ENCODE measurements at regions not wholly inside any gene's neighbourhood (a gene's known extent, or its start where the extent isn't known, plus 50 kb on each side); places are given as distances from the start of the nearest gene placed in this dataset.

DNA sequence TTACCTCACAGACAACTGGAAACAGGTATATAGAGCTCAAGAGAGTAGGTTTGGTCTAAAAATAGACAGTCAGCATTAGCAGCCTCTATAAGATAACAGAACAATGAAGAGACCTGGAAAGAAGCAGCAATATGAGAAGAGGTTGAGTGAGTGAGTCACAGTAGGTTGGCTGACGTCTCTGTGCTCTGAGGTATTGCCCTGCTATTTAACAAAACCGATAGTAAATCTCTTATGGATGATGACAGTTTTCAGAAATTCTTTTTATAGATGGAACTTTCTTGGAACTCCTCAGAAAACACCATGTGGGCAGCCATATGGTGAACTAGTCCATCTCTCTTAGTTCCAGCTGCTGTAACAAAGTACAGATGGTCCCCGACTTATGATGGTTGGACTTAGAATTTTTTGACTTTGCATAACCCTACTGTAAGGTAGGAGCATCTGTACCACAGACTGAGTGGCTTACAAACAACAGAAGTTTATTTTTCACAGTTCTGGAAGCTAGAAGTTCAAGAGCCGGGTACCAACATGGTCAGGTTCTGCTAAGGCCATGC lies 123.5 kb downstream of the MBD2 start:
- peak; percentile 27 for DNase-seq

DNA sequence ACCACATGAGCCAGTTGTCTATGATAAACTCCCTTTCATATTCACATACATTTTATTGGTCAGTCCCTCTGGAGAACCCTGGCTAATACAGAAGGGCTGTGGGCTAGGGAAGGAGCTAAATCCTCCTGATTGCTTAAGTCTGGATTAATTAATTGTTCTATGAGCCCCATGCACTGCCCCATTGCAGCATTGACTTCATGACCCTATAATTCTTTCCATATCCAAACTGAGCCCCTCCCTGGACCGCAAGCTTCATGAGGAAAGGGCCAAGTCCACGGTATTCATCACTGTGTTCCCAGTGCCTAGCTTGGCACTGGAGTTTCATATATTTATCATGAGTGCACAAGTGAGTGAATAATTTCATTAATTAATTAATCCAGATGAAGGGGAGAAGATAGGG lies 124.0 kb downstream of the MBD2 start:
- no peak for DNase-seq

DNA sequence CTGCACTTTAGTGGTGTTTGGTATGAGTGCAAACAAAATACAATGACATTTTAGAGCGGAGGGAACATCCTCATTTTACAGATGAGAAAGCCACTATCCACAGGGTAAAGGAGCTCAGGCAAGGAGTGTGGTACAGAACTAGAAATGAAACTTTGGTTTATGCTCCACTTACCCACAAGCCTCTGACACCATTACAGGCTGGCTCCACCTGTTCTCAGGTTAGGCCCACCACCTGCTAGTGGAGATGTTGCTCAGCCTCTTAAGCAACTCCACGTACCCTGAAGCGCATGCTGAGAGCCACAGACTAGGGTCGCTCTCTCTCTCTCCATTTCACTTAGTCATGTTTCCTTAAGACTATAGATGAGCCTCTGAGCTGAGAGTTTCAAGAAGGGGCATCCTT lies 130.0 kb downstream of the MBD2 start:
- no peak for DNase-seq

DNA sequence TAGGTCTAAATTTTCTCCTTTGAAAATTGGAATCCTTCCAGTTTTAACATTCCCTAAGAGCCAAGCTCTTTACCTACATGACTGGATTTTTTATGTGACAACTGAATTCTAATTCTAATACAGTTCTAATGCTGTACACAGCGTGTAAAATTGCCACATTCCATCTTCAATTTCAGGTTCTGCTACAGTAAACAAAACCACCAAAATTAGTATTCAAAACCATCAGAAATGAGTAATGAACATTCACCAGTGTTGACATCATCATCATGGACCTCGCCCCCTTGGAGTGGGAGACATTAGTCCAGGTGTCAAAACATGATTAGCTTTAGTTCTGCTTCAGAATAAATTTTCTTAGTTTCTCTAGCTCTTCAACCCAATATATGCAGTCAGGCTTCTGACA lies 133.6 kb downstream of the MBD2 start:
- no peak for DNase-seq

DNA sequence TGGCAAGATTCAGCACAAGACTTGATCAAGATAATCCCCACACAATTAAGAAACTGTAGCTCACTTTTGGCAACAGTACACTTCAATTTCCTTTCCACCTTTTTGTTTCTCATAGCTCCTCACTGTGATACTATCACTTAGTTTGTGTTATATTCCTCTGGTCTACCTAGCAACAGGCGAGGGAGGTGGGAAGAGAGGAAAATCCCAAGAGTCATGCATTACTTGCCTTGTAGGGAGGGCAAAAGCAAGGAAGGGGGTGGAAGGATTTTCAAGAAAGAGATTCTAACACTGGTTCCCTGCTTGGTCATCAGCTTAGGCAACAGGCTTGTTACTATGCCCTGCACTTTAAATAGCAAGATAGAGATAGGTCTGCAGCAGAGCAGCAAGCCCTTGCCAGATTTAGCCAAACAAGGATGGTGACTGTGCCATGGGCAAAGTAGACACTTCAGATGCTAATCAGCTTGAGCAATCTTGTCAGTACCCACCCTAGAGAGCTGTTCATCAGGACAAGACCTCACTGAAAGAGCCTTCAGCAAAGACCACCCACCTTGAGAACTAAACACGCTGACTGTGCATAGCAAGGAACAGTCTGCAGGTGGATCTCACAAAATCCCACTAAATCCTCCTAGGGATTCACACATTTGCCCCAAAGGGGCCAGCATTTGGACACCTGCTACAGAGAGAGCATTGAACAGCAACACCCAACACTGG lies 134.6 kb downstream of the MBD2 start:
- no peak for DNase-seq

DNA sequence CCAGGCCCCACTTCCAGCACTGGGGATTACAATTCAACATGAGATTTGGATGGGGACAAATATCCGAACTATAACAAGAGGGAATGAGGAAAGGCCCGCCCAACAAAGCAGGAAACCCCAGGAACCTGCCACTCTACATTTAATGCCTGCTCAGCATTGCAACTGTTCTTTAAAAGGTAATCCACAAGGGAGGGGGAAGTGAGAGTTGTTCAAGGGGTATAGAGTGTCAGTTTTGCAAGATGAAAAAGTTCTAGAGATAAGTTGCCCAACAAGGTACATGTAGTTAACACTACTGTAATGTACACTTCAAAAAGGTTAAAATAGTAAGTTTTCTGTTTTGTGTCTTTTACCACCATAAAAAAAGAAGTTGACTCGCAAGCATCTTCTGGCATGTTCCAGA lies 137.6 kb downstream of the MBD2 start:
- DNase-seq: no peak

DNA sequence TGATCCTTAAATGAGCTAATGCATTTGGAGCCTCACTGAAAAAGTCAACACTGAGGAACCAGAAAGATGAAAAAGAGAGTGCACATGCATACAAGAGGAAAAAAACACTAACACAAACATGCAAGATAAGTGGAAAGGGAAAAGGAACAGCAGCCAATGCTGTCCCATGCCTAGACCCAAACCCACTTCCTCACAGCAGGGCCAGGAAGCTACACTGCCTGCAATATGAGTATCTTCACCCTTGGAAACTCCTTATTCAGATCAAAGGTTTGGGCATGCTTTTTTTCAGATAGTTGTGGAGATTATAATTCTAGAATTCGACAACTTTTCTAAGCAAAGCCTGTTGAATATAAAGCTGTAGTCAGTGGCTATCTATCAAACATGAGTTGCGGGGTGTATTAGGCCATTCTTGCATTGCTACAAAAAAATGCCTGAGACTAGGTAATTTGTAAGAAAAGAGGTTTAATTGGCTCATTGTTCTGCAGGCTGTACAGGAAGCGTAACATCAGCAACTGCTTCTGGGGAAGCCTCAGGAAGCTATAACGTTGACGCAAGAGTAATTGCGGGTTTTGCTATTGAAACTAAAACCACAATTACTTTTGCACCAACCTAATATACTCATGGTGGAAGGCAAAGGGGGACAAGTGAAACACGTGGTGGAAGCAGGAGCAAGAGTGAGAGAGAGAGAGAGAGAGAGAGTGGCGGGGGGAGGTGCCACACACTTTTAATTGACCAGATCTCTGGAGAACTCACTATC lies 138.2 kb downstream of the MBD2 start:
- DNase-seq: no peak

DNA sequence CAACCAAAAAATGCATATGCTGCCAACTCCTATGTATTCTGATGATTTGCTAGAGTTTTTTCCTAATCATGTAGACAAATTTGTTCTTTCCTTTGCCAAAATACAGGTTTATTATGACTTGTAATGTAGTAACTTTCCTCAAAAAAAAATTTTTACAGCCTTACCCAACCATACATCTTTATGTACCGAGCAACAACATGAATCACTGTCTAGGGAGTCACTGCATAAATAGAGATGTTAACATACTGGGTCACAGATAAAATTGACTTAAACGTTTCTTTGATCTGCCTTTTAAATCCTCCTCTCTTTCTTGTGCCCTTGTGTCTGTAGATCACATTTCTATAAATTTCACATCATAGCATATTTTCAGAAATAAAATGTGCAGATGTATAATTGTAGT lies 143.6 kb downstream of the MBD2 start:
- DNase-seq: peak; percentile 43

DNA sequence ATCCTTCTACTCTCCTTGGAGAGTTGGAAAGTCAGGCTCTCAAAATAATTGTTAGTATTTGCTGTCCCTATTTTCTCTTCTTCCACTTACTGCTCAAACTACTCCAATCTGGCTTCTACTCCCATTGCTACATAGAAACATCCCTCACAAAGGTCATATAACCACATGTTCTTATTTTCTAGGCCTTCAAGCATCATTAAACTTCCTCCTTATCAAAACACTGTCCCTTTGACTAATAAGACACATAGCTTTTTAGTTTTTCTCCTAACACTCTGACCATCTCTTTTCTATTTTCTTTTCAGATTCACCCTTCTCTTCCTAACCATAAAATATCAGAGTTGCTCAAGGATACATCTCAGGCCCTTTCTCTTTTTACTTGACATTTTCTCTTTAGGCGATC lies 148.3 kb downstream of the MBD2 start:
- no peak for DNase-seq

DNA sequence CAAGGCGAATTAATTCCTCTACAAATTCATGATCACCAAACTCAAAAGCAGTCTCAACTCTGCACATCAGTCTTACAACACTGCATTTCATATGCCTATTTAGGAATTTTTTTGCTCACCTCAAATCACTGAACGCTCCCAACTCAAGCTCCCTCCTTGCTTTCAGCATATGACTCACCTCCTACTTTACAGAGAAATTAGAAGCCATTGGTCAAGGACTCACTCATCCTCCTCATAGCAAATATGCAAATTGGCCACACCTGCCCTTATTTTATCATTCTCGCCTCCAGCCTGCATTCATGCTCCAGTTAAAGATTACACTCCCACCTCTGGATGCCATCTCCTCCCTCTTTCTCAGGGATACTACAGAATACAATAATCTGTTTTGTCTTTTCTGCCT lies 148.8 kb downstream of the MBD2 start:
- DNase-seq: no peak

DNA sequence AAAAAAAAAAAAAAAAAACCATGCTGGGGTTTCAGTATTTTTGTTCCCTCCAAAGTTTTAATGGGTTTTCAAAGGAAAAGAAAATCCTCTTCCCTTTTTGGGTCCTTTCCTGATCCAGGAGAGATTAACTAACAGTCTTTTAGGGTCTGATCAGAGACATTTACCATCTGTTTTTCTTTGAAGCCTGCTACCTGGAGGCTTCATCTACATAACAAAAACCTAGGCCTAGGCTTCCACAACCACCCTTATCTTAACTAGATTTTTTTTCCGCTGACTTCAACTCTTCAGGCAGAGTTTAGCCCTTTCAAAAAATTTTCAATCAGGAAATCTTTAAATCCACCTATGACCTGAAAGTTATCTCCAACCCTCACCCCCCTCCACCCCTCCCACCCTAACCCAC lies 154.7 kb downstream of the MBD2 start:
- DNase-seq: no peak

DNA sequence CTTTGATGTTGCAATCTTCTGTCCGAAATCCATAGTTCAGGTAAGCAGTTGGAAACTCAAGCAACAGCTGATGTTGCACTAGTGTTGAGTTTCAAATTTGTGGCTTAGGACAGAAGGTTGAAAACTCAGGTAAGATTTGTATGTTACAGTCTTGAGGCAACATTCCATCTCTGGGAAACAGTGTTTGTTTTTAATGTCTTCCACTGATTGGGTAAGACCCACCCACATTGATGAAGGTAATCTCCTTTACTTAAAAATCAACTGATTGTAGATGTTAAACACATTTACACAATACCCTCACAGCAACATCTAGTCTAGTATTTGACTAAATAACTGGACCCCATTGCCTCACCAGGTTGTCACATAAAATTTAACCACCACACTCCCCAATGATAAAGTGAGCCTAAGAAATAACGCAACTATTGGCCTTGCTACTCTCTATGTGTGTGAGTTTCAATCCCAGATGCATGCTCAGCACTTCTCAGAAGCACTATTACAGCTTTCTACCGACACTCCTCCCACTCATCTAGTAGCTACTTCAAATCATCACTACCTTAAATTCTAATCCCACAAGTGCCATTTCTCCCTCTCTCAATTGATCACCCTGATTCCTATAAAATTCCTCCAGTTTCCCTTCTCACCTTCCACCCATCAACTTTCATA lies 164.0 kb downstream of the MBD2 start:
- no peak for DNase-seq

DNA sequence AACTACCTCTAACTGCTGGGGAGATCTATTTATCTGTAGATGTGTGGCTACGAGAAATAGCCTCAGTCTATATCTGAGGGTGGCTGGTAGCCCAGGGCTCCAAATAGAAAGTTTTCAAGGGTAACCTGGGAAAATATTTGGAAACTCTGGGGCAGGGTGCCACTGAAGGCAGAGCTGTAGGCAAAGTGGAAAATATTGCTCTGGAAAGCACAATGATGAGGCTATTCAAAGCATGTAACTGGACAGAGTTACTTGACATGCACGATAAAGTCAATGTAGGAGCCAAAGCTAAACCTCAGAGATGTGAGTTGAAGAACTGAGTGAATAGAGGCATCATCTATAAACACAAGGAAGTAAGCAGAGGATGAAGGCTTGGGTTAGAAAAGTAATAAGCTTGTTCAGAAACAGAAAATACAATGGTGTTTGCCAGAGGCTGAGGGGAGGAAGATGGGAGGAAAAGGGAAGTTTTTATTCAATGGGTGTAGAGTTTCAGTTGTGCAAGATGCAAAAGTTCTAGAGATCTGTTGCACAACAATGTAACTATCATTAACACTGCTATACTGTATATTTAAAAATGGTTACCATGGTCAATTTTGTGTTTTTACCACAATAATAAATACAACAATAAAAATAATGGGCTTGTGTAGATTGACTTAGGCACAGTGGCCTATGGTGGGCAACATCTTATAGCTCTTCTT lies 171.6 kb downstream of the MBD2 start:
- no peak for DNase-seq

DNA sequence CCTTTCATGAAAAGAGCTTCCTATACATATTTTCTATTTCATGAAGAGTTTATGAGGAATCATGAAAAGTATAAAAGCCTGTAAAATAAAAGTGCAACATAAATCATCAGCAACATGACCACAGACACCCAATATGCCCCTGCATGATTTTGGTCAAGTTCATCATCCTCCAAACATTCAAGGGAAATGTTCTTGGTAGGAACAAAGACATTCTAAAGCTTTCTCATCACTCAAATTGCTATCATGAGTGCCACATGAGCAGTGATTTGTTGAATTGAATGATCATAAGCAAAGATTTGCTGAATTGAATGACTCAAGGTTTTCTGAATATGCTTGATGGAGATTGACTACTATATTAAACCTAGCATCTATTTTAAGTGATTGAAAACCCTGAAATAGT lies 172.2 kb downstream of the MBD2 start:
- no peak for DNase-seq

DNA sequence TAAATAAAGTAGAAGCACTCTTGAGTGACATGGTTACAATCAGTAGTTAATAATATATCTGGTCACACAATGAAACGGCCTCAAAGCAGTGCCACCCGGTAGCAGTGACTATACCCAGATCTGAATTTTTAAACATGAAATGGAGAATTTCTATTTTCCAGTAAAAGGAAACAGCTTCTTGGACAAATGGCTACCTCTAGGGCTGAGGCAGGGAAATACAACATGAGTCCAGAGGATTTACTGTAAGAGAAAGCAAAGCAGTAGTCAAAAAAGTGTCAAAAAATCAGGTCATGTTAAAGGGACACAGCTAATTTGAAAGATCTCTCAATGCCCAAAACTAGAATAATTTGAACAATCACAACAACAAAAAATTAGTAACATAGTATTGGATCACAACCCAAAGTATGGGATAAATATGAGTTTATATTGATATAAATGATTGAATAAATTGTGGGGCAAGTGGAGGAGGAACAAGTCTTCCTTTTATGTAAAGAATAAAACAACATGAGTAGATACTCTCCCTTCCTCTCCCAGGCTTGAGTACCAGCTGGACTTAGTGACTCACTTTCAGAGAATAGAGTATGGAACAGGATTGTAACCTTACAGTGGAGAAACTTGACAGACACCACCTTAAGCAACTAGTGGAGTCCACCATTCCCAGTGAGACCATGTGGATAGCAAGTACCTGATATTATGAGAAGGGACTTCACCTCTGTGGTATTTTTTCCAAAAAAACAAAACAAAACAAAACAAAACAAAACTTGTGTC lies 180.8 kb downstream of the MBD2 start:
- DNase-seq: no peak

DNA sequence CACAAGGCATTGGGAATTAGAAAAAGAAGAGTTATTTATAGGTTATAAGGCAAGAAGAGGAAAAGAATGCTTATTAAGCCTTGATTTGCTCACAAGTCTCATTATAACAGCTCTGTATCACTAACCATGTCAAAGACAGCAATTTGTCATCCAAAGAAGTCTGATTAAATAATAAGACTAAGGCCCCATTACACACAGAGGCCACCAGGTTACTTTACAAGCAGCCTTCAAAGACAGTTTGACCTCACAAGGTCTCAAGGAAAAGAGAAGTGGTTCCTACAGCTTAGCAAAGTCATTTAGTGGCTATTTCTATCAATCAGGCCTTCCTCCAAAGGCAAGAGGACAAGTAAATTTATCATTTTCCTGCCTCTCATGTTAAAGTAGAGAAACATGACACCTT lies 188.5 kb downstream of the MBD2 start:
- no peak for DNase-seq

DNA sequence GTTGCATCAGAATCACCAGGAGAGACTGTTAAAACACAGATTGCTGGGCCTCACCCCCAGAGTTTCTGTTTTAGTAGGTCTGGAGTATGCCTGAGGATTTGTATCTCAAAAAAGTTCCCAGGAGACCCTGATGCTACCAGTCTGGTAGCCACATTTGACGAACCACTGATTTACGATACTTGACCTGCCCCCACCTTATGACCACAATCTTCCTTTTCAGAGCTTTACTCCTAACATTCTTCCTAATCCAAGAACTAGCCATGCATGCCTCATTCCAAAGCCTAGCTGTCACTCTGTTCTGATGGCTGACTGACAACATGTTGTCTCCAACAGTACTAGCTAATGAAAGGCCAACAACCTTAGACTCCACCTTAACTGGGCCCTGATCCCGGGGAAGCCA lies 191.4 kb downstream of the MBD2 start:
- DNase-seq: peak; percentile 9

DNA sequence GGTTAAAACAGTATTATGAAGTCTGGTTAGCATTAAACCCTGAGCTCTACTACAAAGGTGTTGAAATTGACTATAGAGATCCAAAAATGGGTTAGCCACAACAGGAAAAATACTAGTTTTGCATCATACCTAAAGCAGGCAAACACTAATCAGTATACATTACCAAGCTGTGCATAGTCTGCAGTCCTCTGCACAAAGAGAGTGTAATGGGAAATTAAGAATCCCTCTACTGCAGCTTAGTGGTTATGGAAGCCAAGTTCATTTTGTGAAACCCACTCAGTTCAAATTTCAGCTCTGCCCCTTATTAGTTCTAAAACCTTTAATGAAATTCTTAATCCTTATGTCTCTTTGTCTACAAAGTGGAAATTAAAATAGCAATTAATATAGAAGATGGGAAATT lies 192.1 kb downstream of the MBD2 start:
- DNase-seq: no peak

DNA sequence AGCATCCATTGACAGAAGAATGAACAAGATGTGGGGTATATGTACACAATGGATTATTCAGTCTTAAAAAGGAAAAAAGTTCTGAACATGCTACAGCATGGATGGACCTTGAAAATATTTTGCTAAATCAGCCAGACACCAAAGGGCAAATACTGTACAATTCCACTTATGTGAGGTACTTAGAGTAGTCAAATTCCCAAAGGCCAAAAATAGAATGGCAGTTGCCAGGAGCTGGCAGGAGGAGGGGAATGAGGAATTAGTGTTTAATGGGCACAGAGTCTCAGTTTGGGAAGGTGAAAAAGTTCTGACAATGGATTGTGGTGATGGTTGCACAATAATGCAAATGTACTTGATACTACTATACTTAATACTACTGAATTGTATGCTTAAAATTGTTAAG lies 193.2 kb downstream of the MBD2 start:
- DNase-seq: no peak

DNA sequence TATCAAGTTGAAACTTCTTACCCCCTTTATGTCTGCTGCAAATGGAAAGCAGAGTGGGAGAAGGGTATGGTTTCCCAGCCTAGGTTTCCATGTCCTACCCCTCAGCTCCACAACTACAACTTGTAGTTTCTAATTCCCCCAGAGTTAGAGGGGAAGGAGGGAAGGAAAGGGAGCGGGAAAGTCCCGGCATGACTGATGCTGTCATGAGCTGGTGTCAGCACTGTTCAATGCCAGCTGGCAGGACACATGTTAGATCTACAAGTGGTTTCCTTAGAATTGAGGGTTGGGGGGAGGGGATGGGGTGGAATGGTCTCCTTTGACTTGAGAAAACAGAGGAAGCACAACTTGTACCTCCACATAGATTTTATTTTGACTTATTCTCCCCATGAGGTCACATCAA lies 194.0 kb downstream of the MBD2 start:
- DNase-seq: no peak

DNA sequence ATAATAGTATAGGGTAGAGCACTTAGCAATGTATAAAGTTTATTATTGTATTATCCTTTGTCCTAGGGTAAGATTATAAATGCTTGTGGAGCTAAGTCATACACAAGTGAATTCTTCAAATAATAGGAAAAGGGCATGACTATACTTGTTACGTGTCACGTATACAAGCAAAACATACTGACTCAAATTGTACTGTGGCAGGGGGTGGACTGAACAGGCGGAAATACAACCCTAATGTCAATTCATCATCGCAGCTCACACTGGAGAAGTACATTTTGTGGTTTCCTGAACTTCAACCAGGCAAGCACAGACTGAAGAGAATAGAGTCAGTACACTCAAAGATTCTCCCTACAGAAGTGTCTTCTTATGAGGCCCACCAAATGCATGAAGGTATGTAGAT lies 201.0 kb downstream of the MBD2 start:
- DNase-seq: peak; percentile 97

DNA sequence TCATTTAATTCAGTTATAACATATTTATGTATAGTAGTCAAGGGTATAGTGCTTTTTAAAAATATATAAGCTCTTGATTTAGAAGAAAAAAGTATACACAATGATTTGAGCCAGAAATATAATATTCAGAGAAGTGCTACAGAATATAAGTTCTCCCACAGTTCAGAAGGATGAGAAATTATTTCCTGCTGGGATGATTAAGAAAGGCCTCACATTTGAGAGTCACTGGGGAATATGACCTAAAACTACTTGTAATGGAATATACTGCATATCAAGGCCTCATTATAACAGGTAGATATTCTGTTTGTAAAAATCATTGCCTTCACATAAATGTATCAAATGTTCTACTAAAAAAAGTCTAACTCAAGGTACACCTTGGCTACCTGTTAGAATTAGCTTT lies 203.5 kb downstream of the MBD2 start:
- DNase-seq: peak; percentile 55

Data from fibroblast of skin of back (primary cell).